Lung (tissue), 11 donors: ENCODE measurements at regions not wholly inside any gene's neighbourhood (a gene's known extent, or its start where the extent isn't known, plus 50 kb on each side); places are given as distances from the start of the nearest gene placed in this dataset.

ENCODE experiments used
- ATAC-seq: fragments of 200-7000 bp; cut with Tn5 transposase; one replicate; pipeline ENCODE4 v1.9.1; 2020; ENCODE audit warnings: moderate number of reproducible peaks; ENCODE audit not compliant: insufficient read depth, low FRiP score
- DNase-seq, 3 donors: peaks; one replicate each; pipeline ENCODE4 v3.0.0-alpha.2; 2013 to 2017
- H3K27ac ChIP-seq, 2 donors: one replicate each; pipeline ENCODE4 v1.5.1; 2013; ENCODE audit warnings: mild to moderate bottlenecking in 2 of 2, moderate library complexity in 2 of 2, control low read depth in 1 of 2, inconsistent platforms in 1 of 2, low read depth in 1 of 2, low read length in 1 of 2
- H3K27me3 ChIP-seq, 3 donors: one replicate each; pipeline ENCODE4 v1.5.1; 2013; ENCODE audit warnings: low read length in 2 of 3; ENCODE audit not compliant: control insufficient read depth in 3 of 3, insufficient read depth in 3 of 3
- H3K36me3 ChIP-seq, 4 donors: one replicate each; pipeline ENCODE4 v1.5.1; 2013; ENCODE audit warnings: low read length in 4 of 4, mild to moderate bottlenecking in 1 of 4, moderate library complexity in 1 of 4; ENCODE audit not compliant: control insufficient read depth in 4 of 4, insufficient read depth in 4 of 4
- H3K4me1 ChIP-seq, 5 donors: one replicate each; pipeline ENCODE4 v1.5.1; 2013; ENCODE audit warnings: low read length in 5 of 5, mild to moderate bottlenecking in 2 of 5, moderate library complexity in 1 of 5; ENCODE audit not compliant: control insufficient read depth in 5 of 5, insufficient read depth in 5 of 5
- H3K4me3 ChIP-seq: one replicate; pipeline ENCODE4 v1.5.1; 2013; ENCODE audit warnings: mild to moderate bottlenecking, control low read depth, moderate library complexity
- H3K9ac ChIP-seq, 2 donors: one replicate each; pipeline ENCODE4 v1.5.1; 2013; ENCODE audit warnings: low read length in 2 of 2, control low read depth in 1 of 2; ENCODE audit not compliant: insufficient read depth in 1 of 2
- H3K9me3 ChIP-seq, 4 donors: one replicate each; pipeline ENCODE4 v1.5.1; 2013; ENCODE audit warnings: low read length in 3 of 4, mild to moderate bottlenecking in 1 of 4, moderate library complexity in 1 of 4; ENCODE audit not compliant: control insufficient read depth in 4 of 4, insufficient read depth in 3 of 4
- WGBS, 2 donors: extraction: QIAGEN DNeasy Blood & Tissue Kit; methylation state at CpG; one replicate each; pipeline ENCODE4 v1.1.7; 2013; 5-methylcytosine and 5-hydroxymethylcytosine counted together
- TF ChIP-seq, protein P1 (sequence below): IDR thresholded peaks from 2 replicates; pipeline ENCODE4 v1.5.1; 2012; ENCODE audit warnings: mild to moderate bottlenecking; ENCODE audit errors: control extremely low read depth, extremely low read depth
- donor health status: control.
- donor health status: control.
- donor health status: Bipolar disorder and iron deficiency.
- donor health status: healthy.
- donor health status: DM: yes; HTN: yes; CAD: no.

DNA sequence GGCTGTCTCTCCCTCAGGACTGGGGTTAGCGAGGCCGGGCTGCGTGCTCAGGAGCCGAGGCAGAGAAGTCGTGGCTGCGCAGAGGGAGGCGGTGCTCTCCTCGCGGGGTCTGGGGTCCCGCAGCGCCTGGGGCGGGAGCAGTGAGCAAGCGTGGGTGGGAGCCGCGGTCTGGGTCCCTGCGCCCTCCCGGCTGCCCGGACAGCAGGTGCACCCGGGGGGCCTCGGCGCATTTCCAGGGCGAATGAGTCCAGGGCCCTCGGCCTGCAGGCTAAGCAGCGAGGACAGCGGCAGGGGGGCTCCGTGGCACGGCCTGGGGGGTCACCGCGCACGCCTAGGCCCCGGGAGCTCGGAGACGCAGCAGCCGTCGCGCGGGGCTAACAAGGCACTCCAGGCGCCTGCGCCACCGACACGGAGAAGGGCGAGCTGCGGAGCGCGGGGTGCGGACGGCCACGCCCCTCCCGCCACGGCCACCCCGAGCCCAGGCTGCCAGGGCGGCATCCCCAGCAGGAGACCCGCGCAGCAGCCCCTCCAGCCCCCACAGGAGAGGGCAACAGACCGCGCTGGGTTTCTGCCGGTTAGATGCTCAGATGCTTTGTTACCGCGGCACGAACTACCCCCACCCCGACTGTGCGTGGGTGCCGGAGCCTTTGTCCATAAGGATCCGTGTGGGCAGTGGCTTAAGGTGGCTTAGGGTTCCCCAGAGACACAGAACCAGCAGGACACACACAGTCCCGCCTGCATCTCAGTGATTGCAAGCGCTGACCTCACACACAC is 117.7 kb upstream of the C14orf180 start:
- TF ChIP-seq, protein P1, sequence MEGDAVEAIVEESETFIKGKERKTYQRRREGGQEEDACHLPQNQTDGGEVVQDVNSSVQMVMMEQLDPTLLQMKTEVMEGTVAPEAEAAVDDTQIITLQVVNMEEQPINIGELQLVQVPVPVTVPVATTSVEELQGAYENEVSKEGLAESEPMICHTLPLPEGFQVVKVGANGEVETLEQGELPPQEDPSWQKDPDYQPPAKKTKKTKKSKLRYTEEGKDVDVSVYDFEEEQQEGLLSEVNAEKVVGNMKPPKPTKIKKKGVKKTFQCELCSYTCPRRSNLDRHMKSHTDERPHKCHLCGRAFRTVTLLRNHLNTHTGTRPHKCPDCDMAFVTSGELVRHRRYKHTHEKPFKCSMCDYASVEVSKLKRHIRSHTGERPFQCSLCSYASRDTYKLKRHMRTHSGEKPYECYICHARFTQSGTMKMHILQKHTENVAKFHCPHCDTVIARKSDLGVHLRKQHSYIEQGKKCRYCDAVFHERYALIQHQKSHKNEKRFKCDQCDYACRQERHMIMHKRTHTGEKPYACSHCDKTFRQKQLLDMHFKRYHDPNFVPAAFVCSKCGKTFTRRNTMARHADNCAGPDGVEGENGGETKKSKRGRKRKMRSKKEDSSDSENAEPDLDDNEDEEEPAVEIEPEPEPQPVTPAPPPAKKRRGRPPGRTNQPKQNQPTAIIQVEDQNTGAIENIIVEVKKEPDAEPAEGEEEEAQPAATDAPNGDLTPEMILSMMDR = no peak
- H3K36me3 ChIP-seq = no peaks in the 10 kb centered on the region
- peaks cover 0 to 17% (median 0%) of the 10 kb centered on the region in 4 donors for H3K9me3 ChIP-seq
- H3K27ac ChIP-seq = no peak overlapping the region
- H3K4me3 ChIP-seq = no peak overlapping the region
- peaks cover 0 to 14% (median 0%) of the 10 kb centered on the region in 5 donors for H3K4me1 ChIP-seq
- no peak overlapping the region for H3K9ac ChIP-seq
- ATAC-seq (no peak), DNase-seq (no peak)
- peaks cover 4 to 61% (median 10%) of the 10 kb centered on the region in 3 donors for H3K27me3 ChIP-seq
- WGBS, 2 donors = 3 to 4% methylated on average over 55 to 66 of the region's 66 CpGs

DNA sequence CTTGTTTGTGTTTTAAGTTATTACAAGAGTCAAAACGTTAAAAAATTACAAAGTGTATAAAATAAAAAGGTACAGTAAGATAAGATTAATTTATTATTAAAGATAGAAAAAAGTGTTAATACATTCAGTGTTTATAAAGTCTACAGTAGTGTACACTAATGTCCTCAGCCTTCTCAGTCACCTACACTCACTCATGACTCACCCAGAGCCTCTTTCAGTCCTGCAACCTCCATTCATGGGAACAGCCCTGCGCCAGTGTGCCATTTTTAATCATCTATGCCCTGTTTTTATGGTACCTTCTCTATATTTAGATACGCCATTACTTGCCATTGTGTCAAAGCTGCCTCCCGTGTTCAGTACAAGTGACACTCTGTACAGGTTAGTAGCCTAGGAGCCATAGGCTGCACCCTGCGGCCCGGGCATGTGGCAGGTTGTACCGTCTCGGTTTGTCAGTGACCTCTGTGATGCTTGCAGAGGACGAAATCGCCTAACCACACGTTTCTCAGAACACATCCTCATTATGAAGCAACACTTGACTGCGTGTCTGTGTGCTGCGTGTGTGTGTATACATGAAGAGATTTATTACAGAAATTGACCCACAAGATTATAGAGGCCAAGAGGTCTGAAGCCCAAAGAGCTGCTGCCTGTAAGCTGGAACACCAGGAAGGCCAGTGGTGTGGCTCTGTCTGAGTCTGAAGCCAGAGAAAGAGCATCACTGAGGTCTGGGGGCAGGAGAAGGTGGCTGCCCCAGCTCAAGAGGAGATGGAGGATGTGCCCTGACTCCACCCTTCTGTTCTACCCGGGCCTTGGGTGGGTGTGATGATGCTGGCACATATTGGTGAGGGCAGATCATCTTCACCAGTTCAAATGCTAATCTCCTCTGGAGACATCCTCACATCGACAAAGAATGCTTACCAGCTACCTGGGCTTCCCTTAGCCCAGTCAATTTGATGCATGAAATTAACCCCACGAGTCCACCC is 116.6 kb upstream of the C14orf180 start:
- Histone ChIP-seq H3K9ac (no peak overlapping the region), H3K9me3 (peaks cover 0 to 20% (median 0%) of the 10 kb centered on the region in 4 donors), H3K4me3 (no peak overlapping the region), H3K27me3 (peaks cover 4 to 58% (median 10%) of the 10 kb centered on the region in 3 donors), H3K27ac (no peak overlapping the region), H3K4me1 (peaks cover 0 to 14% (median 0%) of the 10 kb centered on the region in 5 donors), H3K36me3 (no peaks in the 10 kb centered on the region)
- DNase-seq = no peak
- 68 to 69% methylated on average over 16 of the region's 16 CpGs for WGBS, 2 donors
- no peak for ATAC-seq
- TF ChIP-seq, protein P1 = no peak

DNA sequence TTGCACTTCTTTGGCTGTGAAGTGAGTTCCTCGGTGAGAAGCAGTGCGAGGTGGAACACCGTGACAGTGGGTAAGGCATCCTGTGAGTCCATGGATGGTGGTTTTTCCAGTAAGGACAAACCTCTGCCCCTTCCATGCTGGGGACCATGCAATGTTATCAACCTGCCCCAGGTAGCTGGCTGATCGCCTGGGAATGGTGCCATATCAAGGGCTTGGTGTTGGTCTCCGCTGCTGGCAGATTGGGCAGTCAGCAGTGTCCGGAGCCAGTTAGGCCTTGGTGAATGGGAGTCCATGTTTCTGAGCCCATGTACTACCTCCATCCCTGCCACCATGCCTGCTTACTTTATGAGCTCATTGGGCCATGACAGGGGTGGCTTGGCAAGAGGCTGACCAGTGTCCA is 114.7 kb upstream of the C14orf180 start:
- DNase-seq (no peak), ATAC-seq (no peak)
- TF ChIP-seq, protein P1 = no peak
- WGBS, 2 donors = 88 to 92% methylated on average over 6 of the region's 6 CpGs
- no peak overlapping the region for H3K27ac ChIP-seq
- no peaks in the 10 kb centered on the region for H3K36me3 ChIP-seq
- H3K9me3 ChIP-seq = peaks cover 0 to 18% (median 0%) of the 10 kb centered on the region in 4 donors
- H3K9ac ChIP-seq = no peak overlapping the region
- H3K4me1 ChIP-seq = peaks cover 0 to 14% (median 0%) of the 10 kb centered on the region in 5 donors
- peaks cover 4 to 48% (median 10%) of the 10 kb centered on the region in 3 donors for H3K27me3 ChIP-seq
- H3K4me3 ChIP-seq = no peak overlapping the region
